A172 (cell line): ENCODE measurements at regions not wholly inside any gene's neighbourhood (a gene's known extent, or its start where the extent isn't known, plus 50 kb on each side); places are given as distances from the start of the nearest gene placed in this dataset.

ENCODE experiments used
- DNase-seq: peaks from one replicate; pipeline ENCODE4 v3.0.0-alpha.2; 2015; ENCODE audit warnings: low spot score

DNA sequence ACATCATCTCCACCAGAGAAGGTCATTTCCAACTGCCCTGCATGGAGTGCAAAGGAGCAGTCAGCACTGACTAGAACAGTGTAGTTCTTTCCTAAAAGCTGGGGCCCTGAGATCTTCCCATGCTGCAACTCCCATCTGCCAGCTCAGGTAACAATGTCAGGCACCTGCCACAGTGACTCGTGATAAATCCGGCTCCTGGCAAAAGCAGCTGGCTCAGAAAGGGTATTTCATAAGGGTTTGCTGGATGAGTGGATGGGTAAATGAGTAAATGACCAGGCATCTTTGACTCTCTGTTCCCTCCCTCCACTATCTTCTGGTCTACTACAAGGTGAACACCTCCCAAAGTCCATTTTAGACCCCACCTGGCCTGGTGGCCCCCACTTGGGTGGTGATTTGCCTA, 403.6 kb downstream of the NXPE2 start:
- no peak for DNase-seq

DNA sequence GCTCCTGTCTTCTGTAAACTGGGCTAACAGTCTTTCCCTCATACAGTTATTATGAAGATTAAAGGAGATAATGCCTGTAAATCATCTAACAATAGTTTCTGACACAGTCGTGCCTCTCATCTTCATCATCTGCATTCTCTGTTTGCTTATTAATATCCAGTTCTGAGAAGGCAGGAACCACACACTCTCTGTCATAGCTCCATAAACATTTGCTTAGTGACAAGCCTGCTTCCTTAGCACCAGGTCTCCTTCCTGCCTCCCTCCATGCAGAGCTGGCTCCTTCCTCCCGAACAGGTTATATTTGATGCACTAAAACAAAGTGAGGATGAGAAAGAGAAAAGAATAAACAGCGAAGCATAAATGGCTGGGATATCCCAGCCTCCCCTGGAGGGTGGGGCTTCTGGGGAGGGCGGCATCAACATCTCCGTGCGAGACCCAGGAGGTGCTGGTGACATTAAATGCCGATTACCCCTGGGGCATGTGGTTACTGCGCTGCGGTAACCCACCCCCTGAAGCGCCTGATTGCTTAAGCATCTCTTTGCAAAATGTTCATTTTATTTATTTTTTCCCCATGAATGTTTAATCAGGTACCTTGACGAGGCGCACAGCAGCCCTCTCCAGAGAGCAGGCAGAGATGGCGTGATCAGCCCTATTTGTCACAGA, 404.9 kb downstream of the NXPE2 start:
- DNase-seq: no peak

DNA sequence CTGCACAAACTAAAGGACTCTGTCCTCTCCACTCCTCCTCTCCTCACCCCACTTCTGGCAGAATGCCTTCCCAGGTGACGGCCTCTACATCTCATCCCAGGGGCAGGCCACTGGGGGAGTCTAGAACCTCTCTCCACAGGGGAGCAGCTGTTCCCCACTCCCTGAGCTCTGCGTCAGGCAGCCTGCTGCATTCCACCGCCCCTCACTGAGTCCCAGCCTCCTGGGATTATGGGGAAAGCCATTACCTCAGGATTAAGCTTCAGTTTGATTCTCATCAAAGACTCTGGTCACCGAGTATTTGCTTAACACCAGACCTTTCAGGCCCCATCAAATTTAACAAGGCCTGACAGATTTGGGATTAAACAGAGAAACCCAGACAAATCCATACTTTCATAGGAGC, 405.9 kb downstream of the NXPE2 start:
- DNase-seq: no peak

DNA sequence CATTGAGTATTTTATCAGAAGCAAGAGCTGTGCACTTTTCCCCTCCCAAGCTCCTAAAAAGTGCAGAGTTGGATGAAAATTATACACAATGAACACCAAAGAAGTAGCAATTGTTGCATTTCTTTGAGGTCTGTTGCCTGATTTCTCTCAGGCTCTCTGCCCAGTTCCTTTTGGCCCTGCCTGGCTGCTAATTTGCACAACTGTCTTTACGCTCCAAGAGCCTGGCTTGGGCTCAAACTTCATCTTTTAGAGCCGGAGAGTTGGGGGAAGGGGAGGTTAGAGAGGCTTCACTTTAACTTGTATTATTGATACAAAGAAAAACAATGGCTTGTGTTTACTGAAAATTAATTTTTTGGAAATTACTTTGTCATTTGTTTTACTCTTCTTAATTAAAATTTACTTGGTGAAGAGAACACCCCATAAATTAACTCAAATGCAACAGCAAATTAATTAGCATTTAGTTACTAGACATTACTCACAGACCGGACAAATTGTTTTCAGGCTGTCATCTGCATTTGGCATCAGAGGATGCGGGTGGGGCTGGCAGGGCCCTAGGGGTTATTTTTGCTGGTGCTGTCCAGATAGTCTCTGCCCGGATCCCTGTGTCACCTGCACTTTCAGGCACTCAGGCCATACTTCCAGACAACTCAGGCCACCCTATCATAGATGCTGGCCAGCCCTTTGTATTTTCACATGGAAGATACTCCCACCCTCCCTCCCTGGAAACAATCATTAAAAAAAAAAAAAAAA, 407.3 kb downstream of the NXPE2 start:
- no peak for DNase-seq

DNA sequence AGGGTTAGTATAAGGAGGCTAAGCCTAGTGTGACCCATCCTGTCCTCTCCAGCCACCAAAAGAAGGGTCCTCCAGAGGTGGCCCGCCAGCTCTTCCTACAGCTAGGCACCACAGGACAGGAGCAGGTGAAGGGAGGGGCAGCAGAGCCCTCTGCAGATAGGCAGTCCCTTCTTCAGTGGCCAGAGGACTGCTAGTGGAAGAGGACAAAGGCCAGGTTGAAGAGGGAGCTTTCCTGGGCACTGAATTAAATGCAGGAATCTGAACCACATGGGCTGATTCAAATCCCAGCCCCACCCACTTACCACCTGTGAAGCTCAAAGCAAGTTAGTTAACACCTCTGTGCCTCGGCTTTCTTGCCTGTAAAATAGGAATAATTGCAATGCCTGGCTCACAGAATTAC, 409.5 kb downstream of the NXPE2 start:
- no peak for DNase-seq

DNA sequence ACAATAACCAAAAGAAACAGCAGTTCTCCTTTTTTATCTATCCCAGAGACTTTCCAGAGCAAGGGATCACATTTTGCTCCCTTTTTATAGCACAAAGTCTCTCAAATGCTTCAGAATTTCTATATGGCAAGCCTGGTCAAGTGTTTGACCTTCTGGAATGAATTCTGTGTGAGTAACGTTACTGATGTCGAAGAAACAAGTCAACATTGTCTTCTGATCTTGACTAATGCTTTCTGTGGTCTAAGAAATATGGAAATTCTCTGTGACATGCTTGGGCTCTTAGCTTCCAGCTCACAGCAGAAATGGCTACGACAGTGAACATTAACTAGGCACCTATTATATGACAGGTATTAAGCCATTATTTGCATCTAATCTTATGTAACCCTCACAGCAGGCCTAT, 411.7 kb downstream of the CADM1 start:
- no peak for DNase-seq

DNA sequence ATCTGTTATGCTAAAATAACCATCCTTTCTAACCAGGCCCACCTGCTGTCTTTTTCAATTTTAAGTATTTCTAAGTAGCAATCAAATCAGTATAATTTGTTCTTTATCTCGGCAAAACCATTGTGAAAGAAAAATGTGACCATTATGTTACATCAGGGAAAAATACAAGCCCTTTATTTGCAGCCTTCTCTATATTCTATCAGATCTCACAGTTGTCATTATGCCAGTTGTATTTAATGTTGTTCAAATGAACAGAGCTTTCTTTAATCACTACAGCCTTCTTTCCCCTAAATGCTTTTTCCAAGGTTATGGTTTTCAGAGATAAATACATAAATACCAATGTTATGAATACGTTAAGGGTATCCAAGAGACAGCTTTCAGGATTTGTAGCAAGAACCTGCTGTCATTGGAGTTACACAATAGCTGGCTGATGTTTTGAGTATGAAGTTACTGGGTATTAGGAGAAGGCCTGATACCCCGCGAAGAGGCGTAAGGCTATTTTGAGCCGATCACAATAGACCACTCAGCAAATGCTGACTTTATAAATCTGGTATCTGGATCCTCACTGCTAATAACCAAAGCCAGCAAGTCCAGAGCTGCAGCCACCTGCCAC, 406.3 kb downstream of the CADM1 start:
- no peak for DNase-seq

DNA sequence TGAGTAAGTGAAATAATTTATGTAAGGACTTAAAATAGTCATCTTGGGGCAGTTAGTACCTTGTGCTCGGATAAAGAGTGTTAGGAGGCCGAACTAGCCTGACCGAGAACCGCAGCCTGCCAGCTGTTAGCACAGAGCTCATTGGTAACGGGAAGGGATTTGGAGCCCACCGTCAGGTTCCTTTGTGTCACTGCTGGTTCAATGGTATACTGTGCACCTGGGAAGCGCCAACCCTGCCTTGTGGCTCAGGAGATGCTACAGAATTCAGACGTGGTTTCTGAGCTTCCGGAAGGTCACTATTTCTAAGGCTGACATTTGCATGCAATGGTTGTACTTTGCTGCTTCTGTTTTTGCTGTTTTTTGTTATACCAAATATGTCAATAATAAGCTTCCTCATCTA, 403.5 kb downstream of the CADM1 start:
- DNase-seq: no peak

DNA sequence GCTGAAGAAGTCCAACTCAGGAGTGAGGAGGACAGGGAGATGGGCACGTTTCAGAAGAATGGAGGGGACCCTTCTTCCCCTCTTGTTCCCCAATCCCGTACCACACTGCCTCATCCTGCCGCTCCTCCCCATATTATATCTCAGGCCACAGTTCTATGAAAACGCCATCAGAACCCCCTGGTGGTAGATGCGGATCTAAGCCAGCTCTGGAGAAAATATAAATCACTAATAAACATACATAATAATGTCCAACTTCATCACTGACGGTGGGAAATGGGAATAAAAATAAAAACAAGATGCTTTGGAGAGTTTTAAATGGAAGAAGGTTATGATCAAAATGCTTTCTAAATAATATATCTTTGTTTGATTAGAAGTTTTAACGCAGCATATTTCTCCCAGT, 400.3 kb downstream of the CADM1 start:
- no peak for DNase-seq

DNA sequence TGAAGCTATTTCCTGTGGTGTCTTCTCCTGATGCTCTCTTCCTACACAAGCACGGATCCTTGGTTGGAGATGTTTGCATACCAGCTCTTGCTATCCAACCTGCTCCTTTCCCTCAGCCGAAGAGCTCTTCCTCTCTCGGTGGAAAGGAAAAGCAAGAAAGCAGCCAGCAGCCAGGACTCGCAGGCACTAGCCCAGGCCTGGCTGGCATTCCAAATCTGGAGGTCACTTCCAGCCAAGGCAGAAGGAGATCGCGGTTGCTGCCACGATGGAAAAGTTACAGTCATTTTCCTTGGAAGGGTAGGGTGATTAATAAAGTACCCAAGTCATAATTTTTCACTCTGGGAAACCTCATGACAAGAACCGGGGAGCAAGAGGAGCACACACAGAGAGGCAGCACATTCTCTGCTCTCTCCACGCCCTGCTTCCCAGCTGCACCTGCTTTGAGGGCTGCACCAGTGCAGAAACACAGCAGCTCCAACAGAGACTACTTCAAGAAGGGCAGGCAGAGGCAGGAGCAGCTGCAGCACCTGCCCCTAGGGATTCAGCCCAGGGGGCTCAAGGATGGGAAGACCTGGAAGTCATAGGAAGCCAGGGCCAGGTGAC, 399.3 kb downstream of the CADM1 start:
- DNase-seq: no peak

DNA sequence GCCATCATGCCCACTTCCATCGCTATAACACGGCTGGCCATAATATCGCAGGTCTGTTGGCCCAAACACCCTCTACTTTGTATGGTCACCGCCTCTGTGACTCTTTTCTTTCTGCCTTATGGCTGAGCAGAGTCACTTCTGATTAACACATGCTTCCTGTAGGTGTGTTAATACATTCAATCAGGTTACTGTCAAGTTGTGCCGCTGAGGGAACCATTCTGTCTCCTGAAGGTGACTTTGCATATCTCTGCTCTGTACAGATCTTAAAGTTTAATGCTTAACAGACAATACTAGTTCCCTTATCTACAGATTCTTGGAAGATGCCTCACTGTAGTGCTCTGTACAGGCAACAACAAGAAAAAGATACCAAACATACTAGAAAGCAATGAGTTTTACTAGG, 393.1 kb downstream of the CADM1 start:
- DNase-seq: no peak

DNA sequence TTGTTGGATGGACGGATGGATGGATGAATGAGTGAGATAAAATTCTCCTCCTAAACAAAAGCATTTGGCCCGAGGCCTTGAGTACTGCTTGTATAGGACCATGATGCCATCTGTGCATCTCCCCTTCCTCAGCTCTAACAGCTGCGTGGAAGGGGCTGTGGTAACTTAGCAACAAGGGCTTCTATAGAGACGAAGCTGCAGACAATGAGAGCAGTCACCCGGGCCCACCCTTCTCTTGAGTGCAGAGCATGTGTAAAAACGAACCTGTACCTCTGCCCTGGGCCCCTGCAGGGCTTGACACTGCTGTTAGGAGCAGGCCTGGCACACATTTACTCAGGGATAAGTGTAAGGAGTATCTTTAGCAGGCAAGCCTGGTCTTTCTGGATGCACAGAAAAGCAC, 391.5 kb downstream of the CADM1 start:
- no peak for DNase-seq

DNA sequence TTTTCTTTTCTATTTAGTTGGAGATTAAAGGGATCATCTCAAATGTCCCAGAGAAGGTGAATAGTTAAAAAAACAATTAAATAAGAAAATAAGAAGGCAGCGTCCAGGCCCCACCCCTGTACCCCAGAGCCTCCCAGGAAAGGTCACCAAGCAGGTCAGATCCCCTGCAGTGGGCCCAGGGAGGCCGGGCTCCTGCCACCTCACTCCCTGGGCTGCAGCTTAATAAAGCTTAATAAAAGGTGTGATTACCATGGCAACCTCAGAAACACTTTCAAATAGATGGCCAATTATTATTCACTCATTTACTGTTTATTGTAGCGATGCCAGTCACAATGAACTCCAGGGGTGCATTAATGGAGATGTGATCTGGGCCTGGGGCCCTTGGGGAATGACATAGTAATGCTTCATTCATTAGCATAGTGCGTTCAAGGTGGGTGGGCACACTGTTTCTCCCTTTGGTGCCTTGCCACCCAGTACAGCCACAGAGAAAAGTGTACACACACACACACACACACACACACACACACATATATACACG, 386.2 kb downstream of the CADM1 start:
- DNase-seq: no peak

DNA sequence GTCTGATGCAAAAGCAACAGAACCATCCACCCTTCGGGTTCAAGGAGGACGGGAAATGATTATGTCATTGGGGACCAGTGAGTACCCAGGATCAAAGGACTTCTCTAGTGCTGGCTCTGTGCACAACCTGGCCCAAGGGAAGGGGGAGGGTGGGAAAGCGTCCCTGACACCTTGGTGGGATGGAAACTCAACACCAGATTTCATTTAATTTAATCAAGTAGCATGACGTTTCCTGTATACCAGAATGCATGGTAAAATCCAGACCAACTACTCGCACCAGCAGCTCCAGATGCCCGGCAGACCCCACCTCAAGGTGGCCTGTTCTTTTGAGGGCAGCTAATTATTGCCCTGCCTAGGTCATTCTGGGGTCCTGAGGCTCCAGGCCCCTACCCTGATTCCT, 385.1 kb downstream of the CADM1 start:
- DNase-seq: no peak
